NCI-H146 treated with DMSO at 0.1 percent for 48 hours (cell line): ENCODE measurements at regions not wholly inside any gene's neighbourhood (a gene's known extent, or its start where the extent isn't known, plus 50 kb on each side); places are given as distances from the start of the nearest gene placed in this dataset.
"Not testable (repeated sequence)": the region's sequence is repeated elsewhere in the genome, so short reads cannot be mapped to it uniquely, and the experiment has no call there.

Experiments used
- DNase-seq: peaks from one replicate; lab custom pipeline; 2025; ENCODE audit not compliant: unreplicated experiment; lab: John Stamatoyannopoulos, UW

DNA sequence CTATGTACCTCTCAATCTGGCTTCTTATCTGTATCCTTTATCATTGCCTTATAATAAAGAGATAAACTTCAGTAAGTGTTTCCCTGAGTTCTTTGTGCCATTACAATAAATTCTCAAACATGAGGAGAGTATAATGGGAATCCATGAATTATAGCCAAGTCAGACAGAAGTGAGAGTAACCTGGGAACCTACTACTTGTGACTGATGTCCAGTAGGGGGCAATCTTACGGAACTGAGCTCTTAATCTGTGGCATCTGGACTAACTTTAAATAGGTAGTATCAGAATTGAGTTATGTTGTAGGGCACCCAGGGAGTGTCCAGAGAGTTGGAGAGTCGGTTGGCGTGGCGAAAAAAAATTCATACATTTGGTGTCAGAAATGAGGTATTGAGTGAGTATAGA lies 542.6 kb downstream of the ZBBX start:
- DNase-seq = peak; percentile 23

DNA sequence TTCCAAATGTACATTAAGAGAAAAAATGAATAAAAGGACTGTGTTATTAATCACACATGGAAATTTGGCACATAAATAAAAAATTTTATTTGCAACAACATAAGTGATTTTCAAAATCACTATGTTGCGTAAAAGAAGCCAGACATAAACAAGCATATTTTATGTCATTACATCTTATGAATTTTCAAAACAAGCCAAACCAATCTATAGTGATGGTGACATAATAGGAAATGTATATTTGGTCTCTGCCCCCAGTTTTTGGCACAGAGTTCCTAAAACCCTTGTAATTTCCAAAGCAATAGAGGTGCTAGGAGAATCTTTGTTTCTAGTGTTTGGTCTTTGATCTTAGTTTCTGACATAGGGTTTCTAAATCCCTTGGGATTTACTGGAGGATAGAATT lies 543.3 kb downstream of the ZBBX start:
- no peak for DNase-seq

DNA sequence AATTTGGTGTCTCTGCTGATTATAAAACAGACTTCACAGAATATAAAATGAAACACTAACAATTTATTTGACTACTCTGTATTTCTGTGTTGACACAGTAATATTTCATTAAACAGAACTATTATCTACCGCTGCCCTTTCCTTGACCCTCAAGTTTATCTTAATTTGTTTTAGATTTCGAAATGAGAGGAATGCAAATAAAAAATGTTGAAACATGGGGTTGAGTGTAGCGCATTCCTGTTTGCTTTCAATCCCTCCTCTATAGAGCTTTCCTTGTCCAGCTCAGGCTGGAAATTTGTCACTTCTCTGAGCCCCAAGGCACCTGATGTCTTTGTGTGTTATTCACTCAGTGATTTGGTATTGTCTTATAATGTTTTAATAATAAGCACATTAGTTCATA lies 550.2 kb downstream of the ZBBX start:
- DNase-seq = peak; percentile 99

DNA sequence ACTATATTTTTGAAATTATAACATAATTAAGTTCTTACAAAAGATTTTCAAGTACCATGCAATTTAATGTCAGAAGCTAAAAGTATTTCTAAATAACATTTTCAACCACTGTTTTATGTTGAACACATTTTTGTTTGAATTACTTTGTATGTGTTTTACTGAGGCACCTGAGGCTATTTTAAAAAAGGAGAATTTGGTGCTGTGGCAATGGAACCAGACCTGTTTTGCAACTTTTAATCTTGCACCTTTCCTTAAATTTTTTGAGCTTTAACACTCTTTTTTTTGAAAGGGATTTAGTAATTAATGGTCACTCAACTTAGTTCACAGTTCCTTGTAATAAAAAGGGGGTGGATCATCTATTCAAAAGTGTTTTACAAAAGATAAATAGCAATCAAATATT lies 561.6 kb downstream of the ZBBX start:
- DNase-seq = no peak

DNA sequence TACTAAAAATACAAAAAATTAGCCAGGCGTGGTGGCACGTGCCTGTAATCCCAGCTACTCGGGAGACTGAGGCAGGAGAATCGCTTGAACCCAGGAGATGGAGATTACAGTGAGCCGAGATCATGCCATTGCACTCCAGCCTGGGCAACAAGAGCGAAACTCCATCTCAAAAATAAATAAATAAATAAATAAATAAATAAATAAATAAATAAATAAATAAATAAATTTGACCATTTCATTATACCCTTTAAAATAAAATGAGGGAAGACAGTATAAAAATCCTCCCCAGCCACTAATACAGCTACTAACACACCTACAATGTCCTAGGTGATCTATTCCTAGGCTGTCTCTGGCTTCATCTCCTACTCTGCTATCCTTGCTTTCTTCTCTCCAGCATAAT lies 562.8 kb downstream of the ZBBX start:
- DNase-seq = not testable (repeated sequence)

DNA sequence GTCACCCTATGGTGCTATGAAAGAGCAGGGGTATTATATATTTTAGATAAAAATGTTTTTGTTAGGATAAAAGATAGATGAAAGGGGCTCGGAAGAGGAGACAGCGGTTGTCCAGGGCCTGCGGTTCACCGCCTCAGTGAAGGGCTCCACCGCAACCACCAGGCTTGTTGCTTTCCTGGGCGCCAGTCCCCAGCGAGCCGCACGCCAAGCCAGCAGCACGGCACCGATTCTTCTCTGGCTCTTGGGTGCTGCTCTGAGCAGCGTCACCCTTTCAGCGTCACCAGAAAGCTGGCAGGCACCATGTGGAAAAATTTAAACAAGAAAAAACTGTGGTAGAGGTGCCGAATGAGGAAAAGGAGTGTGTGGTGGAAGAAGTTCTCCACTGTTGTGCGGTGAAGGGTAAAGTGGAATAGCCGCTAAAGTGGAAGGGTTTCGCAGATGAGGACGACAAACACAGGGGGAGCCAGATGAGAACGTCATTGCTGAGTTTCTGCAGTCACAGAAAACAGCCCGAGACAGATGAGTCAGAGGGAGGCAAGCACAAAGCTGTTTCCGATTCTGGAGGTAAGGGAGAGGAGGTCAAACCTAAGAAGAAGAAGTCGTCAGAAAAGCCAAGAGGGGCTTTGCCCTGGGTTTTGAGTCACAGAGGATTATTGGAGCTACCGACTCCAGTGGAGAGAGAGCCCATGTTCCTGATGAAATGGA lies 569.2 kb downstream of the ZBBX start:
- no peak for DNase-seq

DNA sequence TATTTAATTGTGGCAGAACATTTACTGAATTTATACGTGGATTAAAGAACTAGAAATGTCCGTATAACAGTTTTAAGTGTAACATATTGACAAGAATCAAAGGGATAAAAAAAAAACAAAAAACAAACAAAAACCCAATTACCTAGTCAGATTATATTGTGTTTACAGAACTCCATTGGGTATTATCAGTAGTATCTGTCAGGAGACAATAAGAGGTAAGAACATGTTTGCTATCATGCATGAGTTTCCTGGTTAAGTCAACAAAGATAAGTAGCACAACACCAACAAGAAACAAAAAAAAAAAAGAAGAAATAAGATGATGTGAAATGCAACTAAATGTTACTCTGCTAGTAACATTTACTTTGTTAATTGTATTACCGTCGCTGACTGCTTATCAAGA lies 570.6 kb downstream of the ZBBX start:
- peak; percentile 17 for DNase-seq

DNA sequence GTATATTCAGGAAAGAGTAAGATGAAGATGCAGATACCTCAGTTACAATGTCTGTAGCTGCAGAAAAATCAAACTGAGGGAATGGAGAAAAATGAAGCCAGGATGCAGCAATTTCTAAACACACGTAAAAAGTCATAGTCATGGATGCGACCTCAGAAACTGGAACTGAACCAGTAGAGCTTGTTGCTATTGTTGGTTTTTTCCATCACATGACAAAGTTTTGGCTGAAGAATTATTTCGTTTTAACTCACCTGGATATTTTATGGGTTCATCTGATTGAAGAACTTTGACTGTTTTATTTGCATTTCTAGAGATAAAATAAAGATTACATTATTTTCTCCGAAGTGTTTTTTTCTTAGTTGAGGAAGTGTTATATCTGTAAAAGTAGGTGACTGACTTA lies 591.2 kb downstream of the ZBBX start:
- no peak for DNase-seq

DNA sequence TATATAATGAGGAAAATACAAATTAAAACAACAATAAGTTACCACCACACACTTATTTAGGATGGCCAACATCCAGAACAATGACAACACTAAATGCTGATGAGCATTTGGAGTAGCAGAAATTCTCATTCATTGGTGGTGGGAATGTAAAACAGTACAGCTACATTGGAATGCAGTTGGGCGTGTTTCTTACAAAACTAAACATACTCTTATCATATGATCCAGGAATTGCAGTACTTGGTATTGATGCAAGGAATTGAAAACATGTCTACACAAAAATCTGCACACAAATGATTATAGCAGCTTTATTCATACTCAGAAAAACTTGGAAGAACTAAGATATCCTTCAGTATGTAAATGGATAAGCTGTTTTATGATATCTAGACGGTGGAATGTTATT lies 594.2 kb downstream of the ZBBX start:
- DNase-seq = no peak

DNA sequence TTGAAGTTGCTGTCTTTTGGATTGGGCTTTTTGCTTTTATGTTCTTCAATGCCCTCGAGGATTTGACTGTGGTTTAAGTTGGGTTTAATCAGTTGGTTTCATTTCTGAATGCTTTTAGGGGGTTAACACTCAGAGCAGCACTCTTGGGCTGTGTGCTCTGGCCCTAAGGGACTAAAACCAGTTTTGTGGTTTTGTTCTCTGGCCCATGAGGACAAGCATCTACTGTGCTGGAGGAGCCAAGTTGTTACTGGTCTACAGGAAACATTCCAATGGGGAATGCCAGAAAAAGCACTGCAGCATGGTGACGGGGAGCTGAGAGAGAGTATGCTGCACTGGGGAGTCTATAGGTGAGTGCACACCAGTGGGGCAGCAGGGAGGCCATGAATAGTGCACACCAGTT lies 596.9 kb downstream of the ZBBX start:
- DNase-seq = no peak

DNA sequence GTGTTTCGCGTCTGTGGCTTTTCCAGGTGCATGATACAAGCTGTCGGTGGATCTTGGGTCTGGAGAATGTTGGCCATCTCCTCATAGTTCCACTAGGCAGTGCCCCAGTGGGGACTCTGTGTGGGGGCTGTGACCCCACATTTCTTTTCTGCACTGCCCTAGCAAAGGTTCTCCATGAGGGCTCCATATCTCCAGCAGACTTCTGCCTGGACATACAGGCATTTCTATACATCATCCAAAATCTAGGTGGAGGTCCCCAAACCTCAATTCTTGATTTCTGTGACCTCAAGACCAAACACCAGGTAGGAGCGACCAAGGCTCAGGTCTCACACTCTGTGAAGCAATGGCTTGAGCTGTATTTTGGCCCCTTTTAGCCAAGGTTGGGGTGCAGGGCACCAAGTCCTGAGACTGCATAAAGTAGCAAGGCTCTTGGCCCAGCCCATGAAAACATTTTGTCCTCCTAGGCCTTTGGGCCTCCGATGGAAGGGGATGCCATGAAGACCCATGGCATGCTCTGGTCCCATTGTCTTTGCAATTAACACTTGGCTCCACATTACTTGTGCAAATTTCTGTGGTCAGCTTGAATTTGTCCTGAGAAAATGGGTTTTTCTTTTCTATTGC lies 615.3 kb downstream of the ZBBX start:
- DNase-seq = no peak

DNA sequence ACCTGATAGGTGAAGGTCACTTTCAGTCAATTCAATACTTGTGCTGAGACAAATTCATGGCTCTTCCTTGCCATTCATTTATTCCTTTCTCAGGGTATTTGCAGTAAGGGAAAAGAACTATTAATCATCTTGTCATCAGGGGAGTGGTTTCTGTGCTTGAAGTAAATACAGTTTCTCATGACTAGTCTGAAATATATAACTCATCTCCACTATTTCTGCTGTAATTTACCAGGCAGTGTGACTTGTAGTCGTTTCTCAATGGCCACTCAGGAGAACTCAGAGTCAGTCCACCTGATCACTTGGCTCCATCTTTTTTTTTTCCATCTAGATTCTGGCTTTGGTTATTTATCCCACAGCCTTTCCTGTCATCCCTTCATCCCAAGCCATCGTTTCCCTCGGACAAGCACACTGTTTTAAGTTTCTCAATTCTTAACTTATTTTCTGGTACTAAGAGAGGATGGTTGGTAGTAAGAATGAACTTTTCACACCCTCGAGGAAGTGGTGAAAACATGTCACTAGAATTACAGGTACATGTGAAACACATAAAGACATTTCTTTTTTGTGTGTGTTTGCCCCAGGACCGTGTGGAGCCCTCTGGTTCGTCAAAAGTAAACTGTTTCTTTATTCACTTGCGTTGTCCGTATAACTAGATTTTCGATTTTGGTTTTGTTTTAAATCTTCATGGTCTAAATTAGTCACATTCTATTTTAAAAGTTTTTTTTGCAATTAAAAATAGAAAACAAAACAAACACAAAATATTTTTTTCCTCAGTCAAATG lies 620.2 kb downstream of the ZBBX start:
- DNase-seq = no peak

DNA sequence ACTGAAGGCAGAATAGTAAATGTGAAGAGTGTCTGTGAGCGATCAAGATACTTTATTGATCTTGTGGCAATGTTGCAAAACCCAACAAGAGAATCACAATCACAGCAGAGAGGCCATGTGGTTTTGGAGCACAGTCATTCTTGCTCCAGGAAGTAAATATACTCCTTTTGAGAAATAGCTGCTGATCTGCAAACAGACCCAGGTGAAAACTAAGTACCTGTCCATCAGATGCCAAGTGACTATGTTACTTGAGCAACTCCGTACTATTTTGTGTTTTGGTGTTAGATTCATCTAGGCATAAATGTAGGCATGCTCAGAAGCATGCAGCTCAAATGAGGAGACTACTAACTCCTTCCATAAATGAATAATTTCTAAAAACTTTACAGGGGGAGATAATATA lies 627.9 kb downstream of the ZBBX start:
- no peak for DNase-seq

DNA sequence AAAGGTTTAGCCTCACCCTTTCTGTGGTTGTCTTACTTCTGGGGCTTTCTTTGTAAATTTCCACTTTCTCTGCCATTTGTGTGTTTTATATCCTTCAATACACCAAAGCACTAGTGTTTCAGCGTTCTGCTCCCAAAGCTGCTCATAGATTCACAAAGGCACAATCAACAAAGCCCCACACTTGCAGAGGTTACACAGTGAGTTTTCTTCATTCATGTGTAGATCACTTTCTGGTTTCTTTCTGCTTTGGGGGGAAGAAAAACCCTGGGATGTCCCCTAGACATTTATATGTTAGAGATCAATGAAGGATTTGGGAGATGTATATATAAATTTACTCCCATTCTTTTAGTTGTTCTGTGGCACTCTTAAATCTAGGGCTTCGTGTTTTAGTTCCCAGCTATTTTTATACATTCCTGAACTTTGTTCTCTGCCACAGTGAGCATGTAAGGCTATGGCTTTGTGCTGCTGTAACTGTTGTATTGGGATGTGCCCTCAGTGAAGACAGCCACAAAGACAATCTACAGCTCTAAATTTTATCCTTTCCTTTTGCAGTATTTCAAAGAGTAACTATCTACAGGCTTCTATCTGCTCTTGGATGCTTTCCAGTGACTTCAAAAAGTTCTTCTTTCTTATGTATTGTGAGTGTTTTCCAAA lies 636.5 kb downstream of the ZBBX start:
- no peak for DNase-seq

DNA sequence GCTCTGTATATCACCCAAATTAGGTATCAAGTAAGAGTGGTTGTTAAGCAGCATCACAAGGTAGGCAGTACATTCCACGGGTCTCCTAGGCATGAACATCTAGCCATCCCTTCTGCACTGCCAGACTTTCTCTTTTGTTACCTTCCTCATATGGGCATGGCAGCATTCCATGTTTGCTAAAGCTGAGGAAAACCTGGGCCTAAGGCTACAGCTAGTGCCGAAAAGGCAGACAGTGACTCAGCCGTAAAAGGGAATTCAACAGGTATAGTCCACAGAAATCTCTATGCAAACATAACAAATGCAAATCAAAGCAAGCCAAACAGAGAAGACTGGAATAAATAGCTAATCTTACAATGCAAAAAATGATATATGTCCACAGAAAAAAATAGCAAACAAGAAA lies 645.4 kb downstream of the ZBBX start:
- DNase-seq = no peak

DNA sequence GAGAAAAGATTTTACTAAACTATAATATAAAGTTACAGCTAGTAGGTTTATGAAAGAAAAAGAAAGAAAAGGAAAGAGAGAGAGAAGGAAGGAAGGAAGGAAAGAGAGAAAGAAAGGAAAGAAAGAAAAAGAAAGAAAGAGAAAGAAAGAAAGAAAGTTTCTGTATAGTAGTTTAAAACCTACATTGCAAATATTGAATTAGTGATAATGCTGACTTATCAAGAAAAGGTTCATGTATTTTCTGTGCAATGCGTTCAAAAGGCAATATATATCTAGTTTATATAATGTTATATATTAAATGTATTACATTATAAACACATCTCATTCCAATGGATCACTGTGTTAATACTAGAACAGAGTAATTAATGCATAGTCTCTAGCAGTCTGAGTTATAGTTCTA lies 648.4 kb downstream of the ZBBX start:
- no peak for DNase-seq

DNA sequence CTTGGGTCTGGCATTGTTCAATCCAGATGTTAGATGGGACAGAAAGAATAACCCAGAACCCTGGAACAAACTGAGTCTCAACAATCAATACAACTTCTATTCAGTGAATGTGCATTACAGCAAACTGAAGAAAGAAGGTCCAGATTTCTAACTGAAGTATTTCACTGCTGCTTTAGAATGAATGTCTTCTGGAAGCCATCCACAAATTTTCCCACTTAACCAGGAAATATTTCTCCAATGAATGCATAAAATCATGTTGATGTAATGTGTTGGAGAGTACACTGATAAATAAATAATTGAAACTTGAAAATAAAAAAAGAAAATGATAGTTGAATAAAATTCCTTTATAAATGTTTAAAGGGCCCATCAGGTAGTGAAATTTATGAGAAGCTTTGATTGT lies 658.6 kb downstream of the ZBBX start:
- no peak for DNase-seq

DNA sequence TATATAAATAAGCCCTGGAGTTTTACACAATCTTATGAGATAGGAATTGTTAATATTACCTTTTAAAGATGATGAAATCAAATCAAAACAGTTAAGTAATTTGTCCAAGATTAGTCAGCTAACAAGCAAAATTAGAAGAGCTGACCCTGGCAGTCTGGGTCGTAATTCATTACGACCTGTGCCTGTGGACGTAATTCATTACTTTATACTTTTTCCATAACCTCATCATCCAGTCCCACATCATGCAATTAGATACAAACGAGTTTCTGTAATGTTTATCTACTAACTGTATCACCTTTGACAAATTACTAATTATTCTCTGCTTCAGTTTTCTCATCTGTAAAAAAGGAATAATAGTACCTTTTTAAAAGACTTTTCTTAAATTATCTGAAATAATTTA lies 665.9 kb downstream of the ZBBX start:
- no peak for DNase-seq

DNA sequence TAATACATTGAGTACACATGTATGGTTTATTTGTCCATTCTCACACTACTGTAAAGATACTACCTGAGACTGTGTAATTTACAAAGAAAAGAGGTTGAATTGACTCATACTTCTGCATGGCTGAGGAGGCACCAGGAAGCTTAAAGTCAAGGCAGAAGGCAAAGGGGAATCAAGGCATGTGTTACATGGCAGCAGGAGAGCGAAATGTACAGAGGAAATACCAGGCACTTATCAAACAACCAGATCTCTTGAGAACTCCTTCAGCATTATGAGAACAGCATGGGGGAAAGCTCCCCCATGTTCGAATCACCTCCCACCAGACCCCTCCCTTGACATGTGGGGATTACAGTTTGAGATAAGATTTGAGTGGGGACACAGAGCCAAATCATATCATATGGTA lies 666.3 kb downstream of the ZBBX start:
- no peak for DNase-seq

DNA sequence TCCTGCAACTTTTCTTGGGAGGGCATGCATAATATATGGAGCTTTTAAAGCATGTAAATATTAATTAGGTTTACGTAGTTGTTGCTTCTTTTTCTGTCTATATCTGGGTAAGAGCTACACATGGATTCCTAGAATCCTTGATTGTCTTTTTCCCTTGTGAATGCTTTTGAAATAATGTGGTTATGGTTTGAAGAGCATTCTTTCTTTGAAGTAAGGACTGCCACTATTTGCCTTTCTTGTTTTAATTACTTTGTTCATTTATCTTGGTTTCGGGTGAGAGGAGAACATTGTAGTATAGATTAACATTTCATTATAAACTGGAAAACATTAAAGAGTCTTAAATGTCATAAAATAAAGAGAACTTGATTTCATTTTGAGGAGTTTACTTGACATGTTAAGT lies 674.0 kb downstream of the ZBBX start:
- no peak for DNase-seq

DNA sequence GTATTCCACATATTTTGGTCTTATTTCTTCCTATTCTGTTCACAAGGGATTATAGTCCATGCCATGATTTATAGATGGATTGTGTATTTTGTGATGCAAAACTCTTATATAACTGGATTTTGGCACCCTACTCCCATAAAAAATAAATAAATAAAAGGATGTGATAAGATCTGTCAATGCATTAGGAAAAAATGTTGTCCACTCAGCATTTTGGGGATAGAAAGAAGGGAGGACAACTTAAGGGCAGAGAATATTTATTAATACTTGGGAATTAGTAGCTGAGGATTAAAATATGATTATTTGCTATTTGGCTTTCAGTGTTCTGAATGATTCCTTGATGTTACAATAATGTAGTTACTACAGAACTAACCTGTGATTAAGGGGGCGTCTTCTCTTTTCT lies 682.6 kb downstream of the ZBBX start:
- DNase-seq = no peak

DNA sequence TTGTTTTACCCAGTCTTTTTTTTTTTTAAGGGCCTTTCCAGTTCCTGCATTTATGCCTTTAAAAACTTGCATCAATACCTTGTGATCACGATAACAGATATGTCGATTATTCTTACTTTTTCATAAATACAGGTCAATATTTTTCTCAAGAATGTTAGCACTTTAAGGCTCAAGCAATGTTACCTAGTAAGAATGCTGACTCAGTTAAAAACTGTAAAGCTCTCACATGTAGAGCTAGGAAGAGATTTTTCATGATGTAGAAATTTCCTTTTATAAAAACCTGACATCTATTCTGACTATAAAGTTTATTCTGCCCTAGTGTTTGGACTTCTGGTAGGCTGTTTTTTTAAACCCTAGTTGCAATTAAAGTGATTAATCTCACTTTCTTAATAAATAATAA lies 684.0 kb downstream of the ZBBX start:
- no peak for DNase-seq
